HG03354 (cell line): ENCODE measurements at regions not wholly inside any gene's neighbourhood (a gene's known extent, or its start where the extent isn't known, plus 50 kb on each side); places are given as distances from the start of the nearest gene placed in this dataset.

ENCODE experiments used
- ATAC-seq: cut with Tn5 transposase; IDR thresholded peaks from one replicate; pipeline ENCODE4 v1.9.1; 2021; ENCODE audit warnings: mild to moderate bottlenecking; ENCODE audit not compliant: unreplicated experiment, poor library complexity, severe bottlenecking

DNA sequence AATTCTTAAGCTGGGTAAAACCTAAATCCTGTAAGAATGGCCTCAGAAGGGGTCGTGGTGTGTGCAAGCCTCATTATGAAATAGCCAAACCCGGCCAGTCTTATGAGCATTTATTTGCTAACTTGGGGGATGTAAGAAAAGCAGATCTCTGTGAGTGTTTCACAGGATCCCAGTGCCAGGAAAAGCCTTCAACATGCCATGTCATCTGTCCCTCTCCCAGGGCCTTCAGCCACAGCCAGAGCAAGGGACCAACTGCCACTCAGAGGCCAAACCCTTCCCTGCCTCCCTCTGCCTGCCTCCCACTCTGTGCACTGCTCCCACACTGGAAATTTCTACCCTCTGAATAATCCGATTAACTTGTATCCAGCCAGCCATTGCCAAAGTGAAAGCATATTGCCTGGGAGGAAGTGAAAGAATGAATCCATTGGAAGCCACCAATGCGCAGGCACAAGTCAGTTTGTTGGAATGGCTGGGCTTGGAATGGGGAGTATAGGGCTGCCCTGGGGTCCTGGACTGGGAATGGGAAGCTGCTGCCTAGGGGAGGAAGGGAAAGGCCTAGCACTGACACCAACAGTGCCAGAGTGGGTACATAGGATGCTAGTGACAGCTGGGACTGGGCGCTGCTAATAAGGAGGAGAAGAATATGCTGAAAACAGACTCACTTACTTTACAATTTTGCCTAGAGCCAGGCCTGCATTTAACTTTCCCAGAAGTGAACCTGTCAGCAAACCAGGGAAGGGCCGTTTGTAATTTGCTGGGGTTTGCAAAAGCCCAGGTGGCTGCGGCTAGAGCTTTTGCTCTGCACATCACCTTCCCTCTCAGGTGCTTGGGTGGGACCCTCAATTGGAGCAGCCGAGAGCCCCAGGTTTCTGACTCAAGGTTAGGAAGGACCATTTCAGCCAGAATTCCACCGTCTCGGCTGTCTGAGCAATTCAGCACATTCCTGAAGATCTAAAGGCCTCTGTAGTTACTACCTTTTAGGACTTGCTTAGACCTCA, 146.6 kb upstream of the NCK2 start:
- no peak for ATAC-seq

DNA sequence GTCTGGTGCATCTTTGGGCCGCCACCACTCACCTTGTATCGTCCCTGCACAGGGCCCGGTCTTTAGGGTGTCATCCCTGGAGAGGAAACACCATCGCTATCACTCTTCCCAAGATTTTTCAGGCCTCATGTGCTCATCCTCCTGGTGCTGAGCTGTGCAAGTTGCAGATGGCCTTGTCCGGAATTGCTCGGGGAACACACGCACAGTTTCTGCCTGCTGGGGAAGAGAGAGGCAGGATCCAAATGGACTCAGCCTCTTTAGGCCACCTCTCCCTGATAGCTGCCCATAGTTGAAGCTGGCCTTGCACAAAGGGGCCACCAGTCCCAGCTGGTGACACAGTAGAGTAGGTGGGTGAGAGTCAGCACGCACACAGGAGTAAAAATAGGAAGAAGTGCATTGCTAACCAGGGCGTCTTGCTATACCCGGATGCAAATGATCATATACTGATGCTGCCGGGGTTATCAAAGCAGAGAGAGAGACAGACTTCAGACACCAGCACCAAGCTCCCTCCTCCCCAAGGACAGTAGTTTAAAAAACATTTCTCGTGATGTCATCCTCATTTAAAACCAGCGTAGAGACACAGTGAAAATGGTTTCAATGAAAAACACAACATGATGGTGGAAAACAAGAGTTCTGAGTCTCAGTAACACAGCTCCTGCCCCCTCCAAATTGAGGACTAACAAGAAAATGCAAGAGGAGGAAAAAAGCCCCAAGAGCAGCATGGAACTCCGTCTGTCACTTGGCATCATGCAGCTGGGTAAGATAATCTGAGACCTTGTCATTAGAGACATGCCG, 147.5 kb upstream of the NCK2 start:
- ATAC-seq, result no peak

DNA sequence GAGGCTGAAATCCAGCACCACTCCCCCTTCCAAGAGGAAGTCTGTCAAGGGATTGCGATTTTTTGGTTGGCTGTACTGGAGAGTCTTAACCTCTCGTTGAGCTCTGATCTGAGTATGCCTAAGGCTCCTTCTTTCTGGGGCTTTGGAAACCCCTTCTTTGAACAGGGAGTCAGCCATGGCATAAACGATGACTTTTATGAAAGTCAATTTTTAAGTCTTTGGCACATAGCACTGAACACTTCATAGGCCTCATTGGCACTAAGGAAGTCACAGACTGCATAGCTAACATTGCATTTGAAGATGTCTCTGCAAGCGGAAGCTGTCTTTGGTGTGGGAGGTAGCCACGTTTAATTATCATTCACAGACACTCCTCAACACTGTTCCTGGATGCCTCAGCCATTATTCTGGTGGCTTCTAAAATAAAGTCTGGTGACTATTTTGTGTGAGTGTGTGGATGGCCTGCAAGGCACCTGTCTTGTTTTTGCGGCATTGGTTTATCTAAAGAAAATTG, 148.2 kb upstream of the NCK2 start:
- no peak for ATAC-seq

DNA sequence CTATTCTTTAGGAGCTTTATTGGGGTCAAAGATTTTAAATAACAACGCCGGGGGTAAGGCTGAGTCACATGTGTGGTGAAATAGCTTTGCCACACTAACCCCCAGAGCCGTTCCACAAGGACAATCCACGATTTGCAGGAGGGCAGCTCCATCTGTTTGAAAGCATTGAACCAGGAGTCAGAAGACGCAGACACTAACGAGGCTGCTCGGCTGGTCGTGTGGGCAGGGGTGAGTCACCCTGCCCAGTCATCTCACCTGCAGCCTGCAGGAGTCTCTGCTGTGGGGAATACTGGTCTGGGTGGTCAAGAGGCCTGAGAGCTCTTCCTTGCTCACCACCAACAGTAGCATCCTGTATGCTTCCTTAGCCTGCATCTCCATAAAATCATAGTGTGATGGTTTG, 149.2 kb upstream of the NCK2 start:
- no peak for ATAC-seq

DNA sequence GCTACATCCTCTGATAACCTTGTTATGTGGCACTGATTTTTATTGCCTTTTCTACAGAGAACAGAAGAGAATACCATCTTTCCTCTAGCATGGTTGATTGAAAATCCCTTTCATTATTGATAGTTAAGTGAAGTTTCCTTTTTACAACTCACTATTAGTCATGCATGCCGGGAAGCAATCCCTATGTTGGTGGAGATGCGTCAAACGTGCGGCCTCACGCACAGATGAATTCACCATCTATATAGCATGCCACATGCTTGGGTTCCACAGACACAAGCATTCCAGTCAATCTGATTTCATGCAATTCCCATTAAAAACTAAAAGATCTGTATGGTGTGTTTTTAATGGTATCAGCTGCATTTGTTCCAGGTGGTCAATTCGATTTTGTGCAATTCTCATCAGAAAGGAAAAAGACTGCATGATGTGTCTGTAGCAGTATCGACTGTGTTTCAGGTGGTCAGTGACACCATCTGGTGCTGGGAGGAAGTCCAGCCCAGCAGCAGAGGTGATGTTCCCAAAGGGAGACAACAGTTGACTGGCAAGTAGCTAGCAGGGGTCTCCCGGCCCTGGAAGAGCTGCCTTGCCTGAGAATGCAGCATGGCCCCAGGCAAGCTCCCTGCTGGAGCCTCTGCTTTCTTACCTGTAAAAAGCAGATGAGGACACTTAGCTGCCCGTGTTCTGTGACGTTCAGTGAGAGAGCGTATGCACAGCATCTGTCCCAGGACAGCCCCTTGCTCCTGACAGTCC, 151.3 kb upstream of the NCK2 start:
- no peak for ATAC-seq

DNA sequence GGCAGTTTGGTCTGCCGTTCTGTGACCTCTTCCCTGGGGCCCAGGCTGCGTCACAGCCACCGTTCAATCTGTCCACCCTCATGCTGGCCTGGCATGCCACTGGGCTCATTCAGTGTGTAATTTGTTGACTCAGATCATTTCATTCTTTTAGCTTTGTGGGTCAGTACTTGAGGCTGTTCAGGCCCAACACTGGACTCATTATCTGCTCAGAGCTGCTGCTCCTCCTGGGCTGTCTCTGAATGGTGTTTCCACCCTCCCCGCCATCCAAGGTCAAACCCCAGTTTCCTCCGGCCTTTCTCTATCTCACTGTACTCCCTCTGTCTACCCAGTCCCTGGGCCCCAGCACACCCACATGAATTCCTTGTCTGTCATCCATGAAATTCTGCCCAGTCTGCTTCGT, 152.4 kb upstream of the NCK2 start:
- ATAC-seq, result no peak

DNA sequence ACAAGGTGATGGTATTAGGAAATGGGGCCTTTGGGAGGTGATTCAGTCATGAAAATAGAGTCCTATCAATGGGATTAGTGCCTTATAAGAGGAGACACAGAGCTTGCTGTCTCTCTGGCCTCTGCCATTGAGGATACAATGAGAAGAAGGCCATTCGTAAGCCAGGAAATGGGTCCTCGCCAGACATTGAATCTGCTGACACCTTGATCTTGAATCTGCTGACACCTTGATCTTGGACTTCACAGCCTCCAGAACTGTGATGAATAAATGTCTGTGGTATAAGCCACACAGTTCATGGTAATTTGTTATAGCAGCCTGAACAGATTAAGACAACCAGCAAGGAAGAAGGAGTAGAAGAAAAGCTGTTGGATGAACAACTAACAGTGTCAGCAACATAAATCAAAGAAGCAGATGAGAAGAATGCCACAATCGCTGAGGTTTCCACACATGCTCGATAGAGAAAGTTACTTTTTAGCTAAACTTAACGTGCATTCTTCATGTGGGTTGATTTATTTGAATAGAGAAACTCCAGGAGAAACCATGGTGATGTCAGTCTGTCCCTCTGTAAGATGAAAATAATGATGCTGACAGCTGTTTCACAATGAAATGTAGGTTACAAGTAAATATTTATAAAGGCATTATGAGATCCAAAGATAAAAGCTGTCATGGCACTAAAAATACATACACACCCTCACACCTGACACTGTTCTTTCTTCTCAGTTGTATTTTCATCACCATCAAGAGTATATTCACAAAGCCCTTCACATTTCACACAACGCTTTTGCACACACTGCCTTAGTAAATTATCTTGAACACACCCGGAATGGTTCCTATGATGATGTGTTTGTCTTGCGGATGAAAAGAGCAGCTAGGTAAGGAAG, 153.7 kb upstream of the NCK2 start:
- ATAC-seq, result no peak

DNA sequence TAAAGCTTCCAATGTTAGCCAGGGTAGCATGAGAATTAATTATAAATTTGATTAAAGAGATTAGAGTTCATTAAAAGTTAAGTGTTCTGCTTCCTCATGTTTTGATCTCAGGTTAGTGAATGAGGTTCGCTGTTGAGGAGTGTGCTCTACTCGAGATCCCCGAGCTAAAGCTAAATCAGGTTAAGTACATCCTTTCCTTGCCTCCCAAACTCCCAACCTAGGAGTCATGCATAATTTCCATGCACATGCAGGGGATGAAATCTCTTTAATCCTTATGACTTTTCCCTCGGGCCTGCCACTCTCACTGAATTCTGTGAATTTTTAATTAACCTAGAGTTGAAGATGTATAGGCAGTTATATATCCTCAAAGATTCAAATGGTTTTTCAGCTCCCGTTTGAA, 156.1 kb upstream of the NCK2 start:
- ATAC-seq, result no peak

DNA sequence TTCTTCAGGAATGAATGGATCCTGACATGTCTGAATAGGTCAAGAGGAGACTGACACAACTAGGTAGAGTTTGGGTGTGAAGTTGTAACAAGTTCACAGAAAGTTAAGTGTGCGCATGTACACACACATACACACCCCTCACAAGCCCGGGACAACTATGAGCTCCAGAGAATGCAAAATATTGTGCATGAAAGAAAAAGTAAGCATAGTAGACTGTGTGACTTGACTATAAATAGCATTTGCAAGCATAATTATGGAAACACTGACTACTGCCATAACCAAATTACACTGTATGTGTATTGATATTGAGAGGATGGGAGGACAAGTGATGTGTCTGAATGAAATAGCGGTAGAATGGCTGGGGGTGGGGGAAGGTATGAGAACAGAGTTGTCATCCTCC, 157.1 kb upstream of the NCK2 start:
- no peak for ATAC-seq

DNA sequence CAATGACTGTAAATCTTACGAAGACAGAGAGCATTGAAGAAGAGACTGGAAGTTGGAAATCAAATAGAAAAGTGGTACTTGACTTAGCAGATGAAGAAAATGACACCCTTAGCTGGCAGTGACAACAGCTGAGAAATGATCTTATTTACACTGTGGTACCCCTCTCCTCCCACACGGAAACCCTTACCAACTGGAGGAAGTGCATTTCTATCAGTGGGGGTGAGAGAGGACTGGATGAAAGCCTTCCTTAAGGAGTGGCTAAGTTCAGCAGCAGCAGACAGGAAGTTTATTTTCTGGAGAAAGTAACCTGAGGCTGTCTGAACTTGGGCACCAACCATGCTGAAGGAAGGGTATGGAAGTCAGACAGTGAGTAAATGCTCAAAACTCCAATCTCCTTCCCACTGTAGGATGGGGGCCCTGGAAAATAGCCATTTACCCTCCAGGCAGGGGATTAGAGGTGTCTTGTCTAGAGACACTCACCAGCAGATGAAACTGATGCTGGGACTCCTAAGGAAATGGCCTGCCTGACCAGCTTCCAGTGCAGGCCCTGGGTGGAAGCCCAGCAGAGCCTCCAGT, 160.2 kb upstream of the NCK2 start:
- no peak for ATAC-seq

DNA sequence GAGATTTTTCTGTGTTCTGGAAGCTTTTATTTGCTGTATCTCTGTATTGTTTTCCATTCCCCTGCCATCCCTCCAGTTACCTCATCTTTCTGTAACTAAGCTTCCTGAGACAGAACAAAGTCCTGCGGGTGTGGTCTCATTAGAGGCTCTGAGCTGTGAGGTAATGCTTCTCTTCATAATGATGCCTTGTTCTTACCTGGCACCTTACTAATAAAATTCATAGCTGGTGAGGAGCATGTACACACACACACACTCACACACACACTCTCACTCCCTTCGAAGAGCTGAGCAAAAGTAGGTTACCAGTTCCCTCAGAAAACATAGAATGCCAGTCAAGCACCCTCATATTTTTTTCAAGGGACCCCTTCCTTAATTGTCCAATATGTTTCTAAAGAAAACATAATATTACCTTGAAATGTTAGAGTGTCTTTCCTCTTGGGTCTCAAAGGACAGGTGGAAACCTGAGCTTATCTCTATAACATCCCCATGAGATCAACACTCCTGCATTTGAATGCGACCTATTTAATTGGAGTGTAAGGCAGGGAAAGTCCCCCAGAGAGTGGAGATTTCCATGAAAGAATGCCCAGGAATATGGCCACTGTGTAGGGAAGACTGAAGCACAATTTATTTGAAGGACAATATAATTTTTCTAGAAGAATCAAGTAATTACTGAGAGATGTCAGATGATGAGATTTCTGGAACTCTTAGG, 161.6 kb upstream of the NCK2 start:
- ATAC-seq, result no peak

DNA sequence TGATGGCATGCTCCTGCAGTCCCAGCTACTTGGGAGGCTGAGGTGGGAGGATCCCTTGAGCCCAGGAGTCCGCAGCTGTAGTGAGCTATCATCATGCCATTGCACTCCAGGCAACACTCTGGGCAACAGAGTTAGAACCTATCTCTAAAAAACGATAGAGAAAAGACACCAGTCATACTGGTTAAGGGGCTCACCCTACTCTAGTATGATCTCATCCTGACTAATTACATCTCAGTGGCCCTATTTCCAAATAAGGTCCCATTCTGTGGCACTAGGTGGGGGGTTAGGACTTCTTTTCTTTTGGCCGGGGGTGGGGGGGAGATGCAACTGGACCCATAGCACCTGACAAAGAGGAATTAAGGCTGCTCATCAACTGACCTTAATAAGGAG, 163.2 kb upstream of the NCK2 start:
- ATAC-seq, result no peak

DNA sequence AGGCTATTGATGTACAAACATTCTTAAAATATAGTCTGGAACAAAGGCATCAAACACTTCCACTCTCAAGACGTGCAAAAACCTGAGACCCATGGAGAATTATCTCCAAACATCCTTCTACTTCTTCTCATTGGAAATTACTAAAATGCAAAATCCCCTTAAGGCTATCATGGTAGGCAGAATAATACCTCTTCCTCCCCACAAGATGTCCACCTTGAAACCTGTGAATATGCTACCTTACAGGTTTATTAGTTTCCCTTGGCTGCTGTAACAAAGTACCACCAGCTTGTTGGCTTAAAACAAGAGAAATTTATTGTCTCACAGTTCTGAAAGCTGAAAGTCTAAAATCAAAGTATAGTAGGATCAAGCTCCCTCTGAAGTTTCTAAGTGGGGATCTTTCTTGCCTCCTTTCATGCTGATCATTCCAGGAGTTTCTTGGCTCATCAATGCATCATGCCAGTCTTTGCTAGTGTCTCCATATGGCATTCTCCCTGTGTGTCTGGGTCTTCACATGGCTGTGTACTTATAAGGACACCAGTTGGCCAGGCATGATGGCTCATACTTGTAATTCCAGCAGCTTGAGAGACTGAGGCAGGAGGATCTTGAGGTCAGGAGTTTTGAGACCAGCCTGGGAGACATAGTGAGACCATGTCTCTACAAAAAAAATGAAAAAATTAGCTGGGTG, 163.7 kb upstream of the NCK2 start:
- no peak for ATAC-seq

DNA sequence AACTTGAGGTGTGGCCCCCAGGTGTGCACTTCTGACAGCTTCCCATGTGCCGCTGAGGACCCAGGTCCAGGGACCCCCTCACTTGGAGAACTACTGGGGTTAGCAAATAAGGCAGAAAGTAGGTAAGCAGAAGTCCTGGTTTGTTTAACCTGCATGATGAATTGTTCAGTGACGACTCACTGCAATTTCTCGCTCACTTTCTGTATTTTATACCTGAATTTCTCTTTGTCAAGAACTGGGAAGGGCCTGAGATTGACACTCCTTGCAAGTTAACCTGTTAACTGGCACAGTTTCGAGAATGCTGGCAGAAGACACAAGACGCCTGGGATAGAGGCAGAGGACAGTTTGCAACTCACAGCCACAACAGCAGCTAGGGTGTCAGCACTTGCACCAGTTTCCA, 164.5 kb upstream of the NCK2 start:
- no peak for ATAC-seq

DNA sequence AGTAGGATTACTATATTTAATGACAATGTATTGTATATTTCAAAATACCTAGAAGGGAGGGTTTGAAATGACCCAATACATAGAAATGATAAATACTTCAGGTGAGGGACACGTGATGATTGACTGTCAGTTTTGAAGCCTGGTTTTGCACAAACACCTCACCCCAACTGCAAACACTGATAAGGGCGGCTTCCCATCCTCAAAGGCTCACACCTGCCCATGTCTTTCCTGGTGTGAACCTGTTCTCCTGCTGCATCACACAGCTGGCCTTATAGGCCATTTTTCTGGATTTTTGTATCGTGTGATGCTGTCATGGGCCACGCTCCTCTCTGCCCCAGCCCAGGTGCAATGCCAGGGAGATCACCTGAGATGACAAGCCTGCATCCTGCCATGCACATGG, 166.5 kb upstream of the NCK2 start:
- ATAC-seq, result no peak

DNA sequence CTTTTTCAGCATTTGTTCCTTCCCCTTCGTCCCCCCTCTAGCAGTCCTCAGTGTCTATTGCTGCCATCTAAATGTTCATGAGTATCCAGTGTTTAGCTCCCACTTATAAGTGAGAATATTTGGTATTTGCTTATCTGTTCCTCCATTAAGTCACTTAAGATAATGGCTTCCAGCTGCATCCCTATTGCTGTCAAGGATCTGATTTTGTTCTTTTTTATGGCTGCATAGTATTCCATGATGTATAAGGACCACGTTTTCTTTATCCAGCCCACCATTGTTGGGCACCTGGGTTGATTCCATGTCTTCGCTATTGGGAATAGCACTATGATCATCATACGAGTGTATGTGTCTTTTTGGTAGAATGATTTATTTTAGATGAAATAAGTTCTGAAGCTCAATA, 166.9 kb upstream of the NCK2 start:
- ATAC-seq, result no peak

DNA sequence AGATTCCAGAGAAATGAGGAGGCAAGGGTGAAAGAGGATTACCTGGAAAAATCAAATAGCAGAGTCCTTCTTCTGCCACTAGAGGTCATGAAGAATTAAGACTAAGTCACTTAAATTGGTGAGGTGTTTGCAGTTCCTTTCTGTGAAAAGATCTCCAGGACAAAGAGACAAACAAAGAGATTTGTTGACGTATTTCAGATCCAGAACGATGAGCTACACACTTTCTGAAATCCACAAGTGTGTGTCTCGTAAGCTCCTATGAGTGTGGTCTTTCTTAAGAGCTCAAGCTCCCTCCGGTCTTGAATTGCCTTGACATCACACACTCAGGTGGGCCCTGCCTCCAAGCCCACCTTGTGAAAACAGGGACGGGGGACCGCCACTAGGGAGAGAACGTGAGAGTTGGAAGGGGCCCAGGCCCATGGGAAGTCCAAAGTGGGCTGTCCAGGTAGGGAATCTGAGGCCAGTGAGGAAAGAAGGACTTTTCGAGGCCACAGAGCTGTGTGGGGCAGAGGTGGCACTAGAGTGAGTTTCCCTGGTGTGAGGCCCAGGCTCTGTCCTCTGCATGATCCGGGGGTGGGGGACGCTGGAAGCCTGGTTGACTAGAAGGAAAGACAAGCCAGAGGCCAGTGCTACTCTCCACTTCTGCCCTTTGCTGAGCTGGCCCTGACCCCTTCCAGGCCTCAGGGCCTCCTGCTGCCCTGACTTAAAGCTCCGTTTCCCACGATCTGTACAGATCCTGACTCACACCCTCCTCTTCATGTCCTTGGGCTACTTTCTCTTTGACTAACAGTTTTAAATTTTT, 168.1 kb upstream of the NCK2 start:
- ATAC-seq, result no peak
